H1 (cell line): ENCODE measurements at regions not wholly inside any gene's neighbourhood (a gene's known extent, or its start where the extent isn't known, plus 50 kb on each side); places are given as distances from the start of the nearest gene placed in this dataset.

Experiments
- ATF2 ChIP-seq: IDR thresholded peaks from 2 replicates; pipeline ENCODE4 v1.6.1; 2012; ENCODE audit warnings: low read length, inconsistent platforms
- CREB1 ChIP-seq: IDR thresholded peaks from 2 replicates; pipeline ENCODE4 v1.6.1; 2012; ENCODE audit warnings: inconsistent platforms
- CTCF ChIP-seq, 3 experiments: IDR thresholded peaks; 1 replicate in 2 of 3; 2 replicates in 1 of 3; pipeline versions ENCODE4 v1.5.1 to v1.6.1; 2011; ENCODE audit warnings: low read length in 3 of 3, mild to moderate bottlenecking in 3 of 3, inconsistent platforms in 2 of 3, low read depth in 1 of 3, moderate library complexity in 1 of 3; ENCODE audit not compliant: insufficient read depth in 1 of 3; ENCODE audit errors: control extremely low read depth in 1 of 3
- EP300 ChIP-seq, 2 experiments: IDR thresholded peaks; 1 replicate in 1 of 2; 2 replicates in 1 of 2; pipeline ENCODE4 v1.6.1; 2011 to 2012; ENCODE audit warnings: low read depth in 2 of 2, low read length in 2 of 2, mild to moderate bottlenecking in 2 of 2, borderline replicate concordance in 1 of 2, inconsistent platforms in 1 of 2, moderate library complexity in 1 of 2
- GABPA ChIP-seq: IDR thresholded peaks from 2 replicates; pipeline ENCODE4 v1.6.1; 2011; ENCODE audit warnings: mild to moderate bottlenecking, low read length, moderate library complexity, borderline replicate concordance; ENCODE audit not compliant: insufficient read depth
- JUN ChIP-seq: IDR thresholded peaks from 2 replicates; pipeline ENCODE4 v1.6.1; 2011; ENCODE audit warnings: low read depth, mild to moderate bottlenecking, improper control_type of control experiment, low read length
- KDM1A ChIP-seq: fragments of 200-600, 300-600 bp; sonication (generic); IDR thresholded peaks from 2 replicates; pipeline ENCODE4 v1.7.1; 2016; ENCODE audit warnings: mild to moderate bottlenecking, low read length, borderline replicate concordance
- POLR2A ChIP-seq, 2 experiments: IDR thresholded peaks; 1 replicate in 1 of 2; 2 replicates in 1 of 2; pipeline ENCODE4 v1.6.1; 2011; ENCODE audit warnings: low read depth in 2 of 2, low read length in 2 of 2, mild to moderate bottlenecking in 2 of 2; ENCODE audit errors: control extremely low read depth in 1 of 2
- SRF ChIP-seq: IDR thresholded peaks from 2 replicates; pipeline ENCODE4 v1.6.1; 2011; ENCODE audit warnings: mild to moderate bottlenecking, low read depth, low read length, moderate library complexity
- TEAD4 ChIP-seq: IDR thresholded peaks from 2 replicates; pipeline ENCODE4 v1.6.1; 2012; ENCODE audit warnings: low read depth, low read length, inconsistent platforms, mixed read lengths
- USF2 ChIP-seq: IDR thresholded peaks from 2 replicates; pipeline ENCODE4 v1.6.1; 2011; ENCODE audit warnings: low read length, improper control_type of control experiment

- no peak for TF ChIP-seq POLR2A (IDR thresholded peaks at IDR 0.05; ENCODE audit: control extremely low read depth in 1 of 2, low read depth in 2 of 2, low read length in 2 of 2)
- TF ChIP-seq CTCF (IDR thresholded peaks at IDR 0.05; ENCODE audit: control extremely low read depth in 1 of 3, insufficient read depth in 1 of 3, low read depth in 1 of 3, low read length in 3 of 3): no peak
- no peak for TF ChIP-seq JUN
- no peak for TF ChIP-seq EP300 (IDR thresholded peaks at IDR 0.05; ENCODE audit: borderline replicate concordance in 1 of 2, low read depth in 2 of 2, low read length in 2 of 2)
- no peak for TF ChIP-seq CREB1
- no peak for TF ChIP-seq TEAD4
- no peak for TF ChIP-seq GABPA
- no peak for TF ChIP-seq USF2
- TF ChIP-seq KDM1A: no peak
- TF ChIP-seq SRF: no peak
- no peak for TF ChIP-seq ATF2
These were observed 63.2 kb upstream of the SLC24A4 start for GRCh38 chr14:92259613-92260357.
